Thyroid gland (tissue), 4 donors: ENCODE measurements at regions not wholly inside any gene's neighbourhood (a gene's known extent, or its start where the extent isn't known, plus 50 kb on each side); places are given as distances from the start of the nearest gene placed in this dataset.

Experiments used
- POLR2A ChIP-seq, 2 donors: fragments of 450-650 bp; IDR thresholded peaks; one replicate each; pipeline ENCODE4 v1.6.1; 2017; ENCODE audit warnings: antibody characterized with exemption in 2 of 2, mild to moderate bottlenecking in 2 of 2, moderate library complexity in 1 of 2
- TF ChIP-seq, protein P1 (sequence below), 6 experiments: fragments of 200-600 bp in 3 of 6; fragments of 450-650 bp in 3 of 6; sonication (generic) in 3 of 6; IDR thresholded peaks; one replicate each; pipeline ENCODE4 v1.5.1; 2016 to 2019; ENCODE audit warnings: antibody characterized with exemption in 6 of 6, mild to moderate bottlenecking in 2 of 6, inconsistent platforms in 1 of 6, moderate library complexity in 1 of 6

- TF ChIP-seq, protein P1, sequence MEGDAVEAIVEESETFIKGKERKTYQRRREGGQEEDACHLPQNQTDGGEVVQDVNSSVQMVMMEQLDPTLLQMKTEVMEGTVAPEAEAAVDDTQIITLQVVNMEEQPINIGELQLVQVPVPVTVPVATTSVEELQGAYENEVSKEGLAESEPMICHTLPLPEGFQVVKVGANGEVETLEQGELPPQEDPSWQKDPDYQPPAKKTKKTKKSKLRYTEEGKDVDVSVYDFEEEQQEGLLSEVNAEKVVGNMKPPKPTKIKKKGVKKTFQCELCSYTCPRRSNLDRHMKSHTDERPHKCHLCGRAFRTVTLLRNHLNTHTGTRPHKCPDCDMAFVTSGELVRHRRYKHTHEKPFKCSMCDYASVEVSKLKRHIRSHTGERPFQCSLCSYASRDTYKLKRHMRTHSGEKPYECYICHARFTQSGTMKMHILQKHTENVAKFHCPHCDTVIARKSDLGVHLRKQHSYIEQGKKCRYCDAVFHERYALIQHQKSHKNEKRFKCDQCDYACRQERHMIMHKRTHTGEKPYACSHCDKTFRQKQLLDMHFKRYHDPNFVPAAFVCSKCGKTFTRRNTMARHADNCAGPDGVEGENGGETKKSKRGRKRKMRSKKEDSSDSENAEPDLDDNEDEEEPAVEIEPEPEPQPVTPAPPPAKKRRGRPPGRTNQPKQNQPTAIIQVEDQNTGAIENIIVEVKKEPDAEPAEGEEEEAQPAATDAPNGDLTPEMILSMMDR (IDR thresholded peaks at IDR 0.05), result no peak
- TF ChIP-seq POLR2A (IDR thresholded peaks at IDR 0.05), result no peak
These were observed 595.1 kb downstream of the RAB28 start for GRCh38 chr4:12889054-12889453.
